Hepatocyte (in vitro differentiated cells): ENCODE measurements at regions not wholly inside any gene's neighbourhood (a gene's known extent, or its start where the extent isn't known, plus 50 kb on each side); places are given as distances from the start of the nearest gene placed in this dataset.
"Not testable (repeated sequence)": the region's sequence is repeated elsewhere in the genome, so short reads cannot be mapped to it uniquely, and the experiment has no call there.

Source experiments
- EZH2 ChIP-seq: fragments of 200-600 bp; sonication (generic); IDR thresholded peaks from 2 replicates; pipeline ENCODE4 v1.6.1; 2016; ENCODE audit warnings: antibody characterized with exemption, mild to moderate bottlenecking, borderline replicate concordance
- EZH2phosphoT487 ChIP-seq: fragments of 200-600 bp; sonication (generic); IDR thresholded peaks from one replicate; pipeline ENCODE4 v1.6.1; 2018; ENCODE audit warnings: antibody characterized with exemption, mild to moderate bottlenecking, low read depth, moderate library complexity; ENCODE audit not compliant: unreplicated experiment, severe bottlenecking
- TF ChIP-seq, protein P1 (sequence below): fragments of 200-600 bp; sonication (generic); IDR thresholded peaks from 2 replicates; pipeline ENCODE4 v1.5.1; 2016; ENCODE audit warnings: antibody characterized with exemption, mild to moderate bottlenecking; ENCODE audit not compliant: poor library complexity

DNA sequence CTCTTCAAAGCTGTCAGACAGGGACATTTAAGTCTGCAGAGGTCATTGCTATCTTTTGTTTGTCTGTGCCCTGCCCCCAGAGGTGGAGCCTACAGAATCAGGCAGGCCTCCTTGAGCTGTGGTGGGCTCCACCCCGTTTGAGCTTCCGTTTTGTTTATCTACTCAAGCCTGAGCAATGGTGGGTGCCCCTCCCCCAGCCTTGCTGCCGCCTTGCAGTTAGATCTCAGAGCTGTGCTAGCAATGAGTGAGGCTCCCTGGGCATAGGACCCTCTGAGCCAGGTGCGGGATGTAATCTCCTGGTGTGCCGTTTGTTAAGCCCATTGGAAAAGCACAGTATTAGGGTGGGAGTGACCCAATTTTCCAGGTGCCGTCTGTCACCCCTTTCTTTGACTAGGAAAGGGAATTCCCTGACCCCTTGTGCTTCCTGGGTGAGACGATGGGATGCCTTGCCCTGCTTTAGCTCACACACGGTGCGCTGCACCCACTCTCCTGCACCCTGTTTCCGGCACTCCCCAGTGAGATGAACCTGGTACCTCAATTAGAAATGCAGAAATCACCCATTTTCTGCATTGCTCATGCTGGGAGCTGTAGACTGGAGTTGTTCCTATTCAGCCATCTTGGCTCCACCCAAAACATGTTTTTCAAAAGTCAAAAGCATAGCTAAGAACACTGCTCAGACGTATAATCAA lies 244.7 kb downstream of the CENPC start:
- TF ChIP-seq EZH2phosphoT487, EZH2: not testable (repeated sequence)
- TF ChIP-seq, protein P1, sequence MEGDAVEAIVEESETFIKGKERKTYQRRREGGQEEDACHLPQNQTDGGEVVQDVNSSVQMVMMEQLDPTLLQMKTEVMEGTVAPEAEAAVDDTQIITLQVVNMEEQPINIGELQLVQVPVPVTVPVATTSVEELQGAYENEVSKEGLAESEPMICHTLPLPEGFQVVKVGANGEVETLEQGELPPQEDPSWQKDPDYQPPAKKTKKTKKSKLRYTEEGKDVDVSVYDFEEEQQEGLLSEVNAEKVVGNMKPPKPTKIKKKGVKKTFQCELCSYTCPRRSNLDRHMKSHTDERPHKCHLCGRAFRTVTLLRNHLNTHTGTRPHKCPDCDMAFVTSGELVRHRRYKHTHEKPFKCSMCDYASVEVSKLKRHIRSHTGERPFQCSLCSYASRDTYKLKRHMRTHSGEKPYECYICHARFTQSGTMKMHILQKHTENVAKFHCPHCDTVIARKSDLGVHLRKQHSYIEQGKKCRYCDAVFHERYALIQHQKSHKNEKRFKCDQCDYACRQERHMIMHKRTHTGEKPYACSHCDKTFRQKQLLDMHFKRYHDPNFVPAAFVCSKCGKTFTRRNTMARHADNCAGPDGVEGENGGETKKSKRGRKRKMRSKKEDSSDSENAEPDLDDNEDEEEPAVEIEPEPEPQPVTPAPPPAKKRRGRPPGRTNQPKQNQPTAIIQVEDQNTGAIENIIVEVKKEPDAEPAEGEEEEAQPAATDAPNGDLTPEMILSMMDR: not testable (repeated sequence)
